Neuronal stem cell (in vitro differentiated cells): ENCODE measurements at regions not wholly inside any gene's neighbourhood (a gene's known extent, or its start where the extent isn't known, plus 50 kb on each side); places are given as distances from the start of the nearest gene placed in this dataset.

Experiments used
- DNase-seq: peaks from one replicate; pipeline ENCODE4 v3.0.0-alpha.2; 2013; ENCODE audit warnings: low spot score
- H2AFZ ChIP-seq: one replicate; pipeline ENCODE4 v1.6.1; 2013; ENCODE audit warnings: mild to moderate bottlenecking, low read length, inconsistent platforms
- H2AK5ac ChIP-seq: 2 replicates; pipeline ENCODE4 v1.6.1; 2013; ENCODE audit warnings: low read depth, mild to moderate bottlenecking, inconsistent platforms, low read length, moderate library complexity, mixed read lengths
- H2BK120ac ChIP-seq: 2 replicates; pipeline ENCODE4 v1.6.1; 2013; ENCODE audit warnings: low read depth, mild to moderate bottlenecking, inconsistent platforms, low read length, moderate library complexity, mixed read lengths
- H2BK12ac ChIP-seq: one replicate; pipeline ENCODE4 v1.6.1; 2013; ENCODE audit warnings: low read length, inconsistent platforms
- H2BK15ac ChIP-seq: 2 replicates; pipeline ENCODE4 v1.6.1; 2013; ENCODE audit warnings: mild to moderate bottlenecking, low read length, inconsistent platforms, mixed read lengths
- H2BK5ac ChIP-seq: one replicate; pipeline ENCODE4 v1.6.1; 2013; ENCODE audit warnings: inconsistent platforms, mild to moderate bottlenecking, low read length, moderate library complexity
- H3K14ac ChIP-seq: one replicate; pipeline ENCODE4 v1.6.1; 2013; ENCODE audit warnings: low read length, inconsistent platforms
- H3K18ac ChIP-seq: 2 replicates; pipeline ENCODE4 v1.6.1; 2013; ENCODE audit warnings: low read length, inconsistent platforms
- H3K23ac ChIP-seq: 2 replicates; pipeline ENCODE4 v1.6.1; 2013; ENCODE audit warnings: low read depth, mild to moderate bottlenecking, mixed read lengths, low read length, inconsistent platforms; ENCODE audit not compliant: poor library complexity
- H3K27ac ChIP-seq: replicated peaks from 3 replicates; pipeline ENCODE4 v1.5.1; 2013; ENCODE audit warnings: low read length, inconsistent platforms
- H3K27me3 ChIP-seq, 3 experiments: 2 replicates each; pipeline ENCODE4 v1.6.1; 2013; ENCODE audit warnings: low read length in 3 of 3, mild to moderate bottlenecking in 2 of 3, inconsistent platforms in 1 of 3, low read depth in 1 of 3, mixed read lengths in 1 of 3, moderate library complexity in 1 of 3; ENCODE audit not compliant: control insufficient read depth in 3 of 3, insufficient read depth in 3 of 3
- H3K36me3 ChIP-seq, 2 donors: replicated peaks in 1 of 2; 2 replicates each; pipeline ENCODE4 v1.6.1; 2013; ENCODE audit warnings: low read length in 2 of 2; ENCODE audit not compliant: control insufficient read depth in 2 of 2, insufficient read depth in 2 of 2
- H3K4ac ChIP-seq: 2 replicates; pipeline ENCODE4 v1.6.1; 2013; ENCODE audit warnings: inconsistent platforms, mild to moderate bottlenecking, low read length, moderate library complexity
- H3K4me1 ChIP-seq, 2 donors: 1 replicate in 1 of 2; 2 replicates in 1 of 2; pipeline ENCODE4 v1.6.1; 2013; ENCODE audit warnings: low read length in 2 of 2, low read depth in 1 of 2; ENCODE audit not compliant: control insufficient read depth in 2 of 2, insufficient read depth in 1 of 2
- H3K4me2 ChIP-seq: one replicate; pipeline ENCODE4 v1.6.1; 2013; ENCODE audit warnings: mild to moderate bottlenecking, low read length, inconsistent platforms; ENCODE audit not compliant: insufficient read depth, poor library complexity, severe bottlenecking
- H3K4me3 ChIP-seq, 2 donors: 2 replicates each; pipeline ENCODE4 v1.5.1; 2013; ENCODE audit warnings: low read length in 2 of 2, mild to moderate bottlenecking in 2 of 2, inconsistent platforms in 1 of 2, moderate library complexity in 1 of 2
- H3K79me1 ChIP-seq: one replicate; pipeline ENCODE4 v1.6.1; 2013; ENCODE audit warnings: low read depth, mild to moderate bottlenecking, inconsistent platforms, low read length, moderate library complexity
- H3K9ac ChIP-seq: one replicate; pipeline ENCODE4 v1.6.1; 2013; ENCODE audit warnings: mild to moderate bottlenecking, low read depth, low read length, inconsistent platforms; ENCODE audit not compliant: poor library complexity
- H3K9me3 ChIP-seq, 2 donors: replicated peaks in 1 of 2; 2 replicates each; pipeline versions ENCODE3 to v1.6.1; 2013; ENCODE audit warnings: low read length in 2 of 2, mild to moderate bottlenecking in 2 of 2, inconsistent platforms in 1 of 2, low read depth in 1 of 2, mixed read lengths in 1 of 2, moderate library complexity in 1 of 2; ENCODE audit not compliant: control insufficient read depth in 2 of 2, insufficient read depth in 1 of 2
- H4K8ac ChIP-seq: one replicate; pipeline ENCODE4 v1.6.1; 2013; ENCODE audit warnings: low read depth, mild to moderate bottlenecking, inconsistent platforms, low read length, moderate library complexity
- H4K91ac ChIP-seq: one replicate; pipeline ENCODE4 v1.6.1; 2013; ENCODE audit warnings: low read length, low read depth, mild to moderate bottlenecking, inconsistent platforms; ENCODE audit not compliant: poor library complexity
- WGBS, 2 donors: extraction: QIAGEN DNeasy Blood & Tissue Kit; methylation state at CpG; one replicate each; pipeline ENCODE4 v1.1.7; 2013; ENCODE audit warnings: missing lambda C conversion rate in 2 of 2, mixed read lengths in 1 of 2; ENCODE audit not compliant: insufficient read length in 2 of 2, insufficient replicate concordance in 1 of 2; ENCODE audit errors: extremely low coverage in 2 of 2; 5-methylcytosine and 5-hydroxymethylcytosine counted together

- Histone ChIP-seq H3K4me3 (no peak overlapping the region), H3K9me3 (no peaks in the 10 kb centered on the region), H2BK12ac (no peak overlapping the region), H3K4me2 (no peak overlapping the region), H2AK5ac (no peak overlapping the region), H2AFZ (no peak overlapping the region), H3K23ac (no peak overlapping the region), H2BK120ac (no peak overlapping the region), H4K91ac (no peak overlapping the region), H3K18ac (no peak overlapping the region), H2BK5ac (no peak overlapping the region), H3K9ac (no peak overlapping the region), H3K27me3 (no peaks in the 10 kb centered on the region), H3K27ac (no peak overlapping the region), H3K14ac (no peak overlapping the region), H3K36me3 (no peaks in the 10 kb centered on the region), H3K79me1 (no peaks in the 10 kb centered on the region), H3K4ac (no peak overlapping the region), H3K4me1 (no peaks in the 10 kb centered on the region), H2BK15ac (no peak overlapping the region), H4K8ac (no peak overlapping the region)
- DNase-seq = no peak
- no CpG with 5 or more reads among the region's 5 CpGs for WGBS, 2 donors
Observed at GRCh38 chr21:22056904-22057303, 1058.7 kb downstream of the NCAM2 start.

GRCh38 chr21:22062472-22063139 is 1064.4 kb downstream of the NCAM2 start:
- Histone ChIP-seq H3K9me3 (no peaks in the 10 kb centered on the region), H3K4me3 (no peak overlapping the region), H3K23ac (no peak overlapping the region), H3K14ac (no peak overlapping the region), H2BK120ac (no peak overlapping the region), H2BK12ac (no peak overlapping the region), H2BK5ac (no peak overlapping the region), H3K4me1 (no peaks in the 10 kb centered on the region), H3K4me2 (no peak overlapping the region), H3K27me3 (no peaks in the 10 kb centered on the region), H4K8ac (no peak overlapping the region), H3K27ac (no peak overlapping the region), H3K9ac (no peak overlapping the region), H2BK15ac (no peak overlapping the region), H3K4ac (no peak overlapping the region), H2AK5ac (no peak overlapping the region), H3K18ac (no peak overlapping the region), H2AFZ (no peak overlapping the region), H4K91ac (no peak overlapping the region), H3K36me3 (no peaks in the 10 kb centered on the region), H3K79me1 (no peaks in the 10 kb centered on the region)
- no peak for DNase-seq

GRCh38 chr21:22063140-22063539 is 1064.9 kb downstream of the NCAM2 start:
- Histone ChIP-seq H3K14ac (no peak overlapping the region), H2AFZ (no peak overlapping the region), H2BK12ac (no peak overlapping the region), H2BK5ac (no peak overlapping the region), H3K4ac (no peak overlapping the region), H3K23ac (no peak overlapping the region), H2BK15ac (no peak overlapping the region), H4K8ac (no peak overlapping the region), H2AK5ac (no peak overlapping the region), H4K91ac (no peak overlapping the region), H3K4me3 (no peak overlapping the region), H3K9ac (no peak overlapping the region), H3K36me3 (no peaks in the 10 kb centered on the region), H3K27ac (no peak overlapping the region), H2BK120ac (no peak overlapping the region), H3K4me1 (no peaks in the 10 kb centered on the region), H3K27me3 (no peaks in the 10 kb centered on the region), H3K79me1 (no peaks in the 10 kb centered on the region), H3K9me3 (no peaks in the 10 kb centered on the region), H3K4me2 (no peak overlapping the region), H3K18ac (no peak overlapping the region)
- DNase-seq = no peak
- no CpG with 5 or more reads among the region's 2 CpGs for WGBS, 2 donors

- H3K27me3 ChIP-seq = no peaks in the 10 kb centered on the region
- H2AFZ ChIP-seq = no peak overlapping the region
- H3K36me3 ChIP-seq = no peaks in the 10 kb centered on the region
- no CpG with 5 or more reads among the region's 4 CpGs for whole genome bisulfite sequencing, 2 donors
- no peak overlapping the region for H2AK5ac ChIP-seq
- H3K79me1 ChIP-seq = no peaks in the 10 kb centered on the region
- H2BK120ac ChIP-seq = no peak overlapping the region
- no peak overlapping the region for H3K27ac ChIP-seq
- H3K9ac ChIP-seq = no peak overlapping the region
- no peak overlapping the region for H3K4me2 ChIP-seq
- no peak overlapping the region for H2BK15ac ChIP-seq
- H3K18ac ChIP-seq = no peak overlapping the region
- no peak overlapping the region for H3K14ac ChIP-seq
- no peak overlapping the region for H2BK5ac ChIP-seq
- H3K4me1 ChIP-seq = peaks cover 3 to 8% of the 10 kb centered on the region in 2 donors
- H4K8ac ChIP-seq = no peak overlapping the region
- H4K91ac ChIP-seq = no peak overlapping the region
- peak; percentile 39 for DNase-seq
- no peak overlapping the region for H3K23ac ChIP-seq
- H3K4ac ChIP-seq = no peak overlapping the region
- H3K9me3 ChIP-seq = peaks cover under 1 to 2% of the 10 kb centered on the region in 2 donors
- H2BK12ac ChIP-seq = no peak overlapping the region
- H3K4me3 ChIP-seq = no peak overlapping the region
Observed at GRCh38 chr21:22076471-22076870, 1078.3 kb downstream of the NCAM2 start.
